ENCODE measurements at regions not wholly inside any gene's neighbourhood (a gene's known extent, or its start where the extent isn't known, plus 50 kb on each side); places are given as distances from the start of the nearest gene placed in this dataset.

DNA sequence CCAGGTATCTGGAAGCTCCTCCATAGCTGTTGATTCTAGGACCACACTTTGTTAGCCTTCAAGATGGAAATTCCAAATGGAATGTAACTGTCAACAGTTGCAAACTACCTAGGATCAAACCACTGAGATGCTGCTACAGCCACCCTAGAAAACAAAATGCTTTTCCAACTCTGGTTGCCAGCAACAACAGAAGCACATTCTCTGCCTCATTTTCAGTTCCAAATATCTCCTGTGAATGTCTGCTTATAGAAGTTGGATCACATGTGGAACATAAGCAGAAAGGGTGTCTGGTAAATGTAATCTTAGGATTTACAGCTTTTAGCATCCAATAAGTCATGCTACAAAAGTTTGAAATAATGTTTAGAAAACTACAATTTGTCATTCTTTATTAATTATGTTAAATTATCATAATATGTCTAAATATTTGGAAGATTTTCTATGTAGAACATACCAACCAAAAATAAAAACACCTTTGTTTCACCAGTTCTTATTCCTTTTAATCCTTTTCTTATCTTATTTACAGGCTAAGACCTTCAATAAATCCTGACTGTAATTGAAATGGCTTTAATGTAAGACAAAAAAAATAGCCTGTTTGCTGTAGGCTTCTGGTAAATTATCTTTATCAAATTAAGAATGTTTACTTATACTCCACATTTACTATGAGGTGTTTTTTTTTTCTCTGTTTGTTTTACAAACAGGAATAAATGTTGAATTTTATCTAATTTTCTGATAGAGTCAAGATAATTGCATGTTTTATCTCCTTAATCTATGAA lies 687.1 kb downstream of the IGSF11 start:
- H3K4me2 ChIP-seq (ENCODE audit: low read length, poor library complexity, severe bottlenecking) = no peak overlapping the region
- no peak overlapping the region for H3K4me3 ChIP-seq (ENCODE audit: insufficient read depth in 1 of 2, low read depth in 1 of 2, low read length in 2 of 2)
- H2BK5ac ChIP-seq (ENCODE audit: low read depth, low read length, poor library complexity, severe bottlenecking) = no peak overlapping the region
- H3K14ac ChIP-seq (ENCODE audit: low read length in 2 of 2) = no peak overlapping the region
- H3K79me1 ChIP-seq (replicated peaks; ENCODE audit: low read length, poor library complexity, severe bottlenecking) = no peaks in the 10 kb centered on the region
- H2BK12ac ChIP-seq (ENCODE audit: low read length in 2 of 2) = no peak overlapping the region
- H3K9me3 ChIP-seq (ENCODE audit: control insufficient read depth, low read length) = peaks cover 18% of the 10 kb centered on the region
- no peak overlapping the region for H2BK15ac ChIP-seq (ENCODE audit: low read depth, poor library complexity, severe bottlenecking)
- H3K27me3 ChIP-seq (ENCODE audit: control insufficient read depth in 1 of 2, insufficient read depth in 1 of 2, low read length in 2 of 2) = no peaks in the 10 kb centered on the region
- no peak overlapping the region for H3K18ac ChIP-seq (ENCODE audit: low read depth in 1 of 2, low read length in 2 of 2)
- no peak overlapping the region for H3K27ac ChIP-seq (ENCODE audit: low read length, poor library complexity, severe bottlenecking)
- no peak overlapping the region for H4K8ac ChIP-seq (ENCODE audit: low read length)
- H3K4me1 ChIP-seq (ENCODE audit: control insufficient read depth, insufficient read depth, low read depth, low read length) = no peaks in the 10 kb centered on the region
- H3K9ac ChIP-seq (ENCODE audit: low read length) = no peak overlapping the region
- H4K91ac ChIP-seq (ENCODE audit: low read length) = no peak overlapping the region
- no peak for DNase-seq
- no peak overlapping the region for H2AFZ ChIP-seq (ENCODE audit: low read depth, low read length)
- H3K36me3 ChIP-seq (ENCODE audit: control insufficient read depth in 1 of 2, insufficient read depth in 2 of 2, low read depth in 1 of 2, low read length in 2 of 2) = no peaks in the 10 kb centered on the region
- H3K23ac ChIP-seq (ENCODE audit: low read length in 2 of 2) = no peak overlapping the region
- H3K4ac ChIP-seq (ENCODE audit: low read depth in 1 of 2, low read length in 2 of 2) = no peak overlapping the region
- no peak overlapping the region for H2AK5ac ChIP-seq (ENCODE audit: low read length, severe bottlenecking)
- H2BK120ac ChIP-seq (ENCODE audit: low read depth, low read length) = no peak overlapping the region

DNA sequence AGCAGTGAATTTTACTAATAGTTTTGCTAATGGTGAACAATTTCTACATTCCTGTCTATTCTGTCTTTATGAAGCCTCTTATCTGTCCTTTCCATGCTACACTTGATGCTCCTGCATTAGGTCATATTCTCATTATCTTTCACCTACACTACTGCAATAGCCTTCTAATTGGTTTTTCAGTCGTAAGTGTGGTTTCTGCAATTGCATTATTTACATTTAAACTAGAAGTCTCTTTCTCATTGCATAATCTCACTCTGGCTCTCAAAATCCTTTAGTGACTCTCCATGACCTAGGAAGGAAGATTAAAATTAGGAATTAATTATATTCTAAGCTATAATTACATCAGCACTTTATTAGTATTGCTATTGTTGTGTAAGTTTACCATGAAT lies 686.5 kb downstream of the IGSF11 start:
- Histone ChIP-seq H3K79me1 (replicated peaks; ENCODE audit: low read length, poor library complexity, severe bottlenecking) (no peaks in the 10 kb centered on the region), H3K36me3 (ENCODE audit: control insufficient read depth in 1 of 2, insufficient read depth in 2 of 2, low read depth in 1 of 2, low read length in 2 of 2) (no peaks in the 10 kb centered on the region), H3K4me3 (ENCODE audit: insufficient read depth in 1 of 2, low read depth in 1 of 2, low read length in 2 of 2) (no peak overlapping the region), H2BK120ac (ENCODE audit: low read depth, low read length) (no peak overlapping the region), H2BK15ac (ENCODE audit: low read depth, poor library complexity, severe bottlenecking) (no peak overlapping the region), H4K91ac (ENCODE audit: low read length) (no peak overlapping the region), H3K4me2 (ENCODE audit: low read length, poor library complexity, severe bottlenecking) (no peak overlapping the region), H3K14ac (ENCODE audit: low read length in 2 of 2) (no peak overlapping the region), H3K4ac (ENCODE audit: low read depth in 1 of 2, low read length in 2 of 2) (no peak overlapping the region), H2BK5ac (ENCODE audit: low read depth, low read length, poor library complexity, severe bottlenecking) (no peak overlapping the region), H2AK5ac (ENCODE audit: low read length, severe bottlenecking) (no peak overlapping the region), H3K9me3 (ENCODE audit: control insufficient read depth, low read length) (peaks cover 22% of the 10 kb centered on the region), H2AFZ (ENCODE audit: low read depth, low read length) (no peak overlapping the region), H3K27ac (ENCODE audit: low read length, poor library complexity, severe bottlenecking) (no peak overlapping the region), H2BK12ac (ENCODE audit: low read length in 2 of 2) (no peak overlapping the region), H4K8ac (ENCODE audit: low read length) (no peak overlapping the region), H3K4me1 (ENCODE audit: control insufficient read depth, insufficient read depth, low read depth, low read length) (no peaks in the 10 kb centered on the region), H3K27me3 (ENCODE audit: control insufficient read depth in 1 of 2, insufficient read depth in 1 of 2, low read length in 2 of 2) (no peaks in the 10 kb centered on the region), H3K9ac (ENCODE audit: low read length) (no peak overlapping the region), H3K18ac (ENCODE audit: low read depth in 1 of 2, low read length in 2 of 2) (no peak overlapping the region), H3K23ac (ENCODE audit: low read length in 2 of 2) (no peak overlapping the region)
- no peak for DNase-seq
- WGBS = 20% methylated on average over 1 of the region's 1 CpG

DNA sequence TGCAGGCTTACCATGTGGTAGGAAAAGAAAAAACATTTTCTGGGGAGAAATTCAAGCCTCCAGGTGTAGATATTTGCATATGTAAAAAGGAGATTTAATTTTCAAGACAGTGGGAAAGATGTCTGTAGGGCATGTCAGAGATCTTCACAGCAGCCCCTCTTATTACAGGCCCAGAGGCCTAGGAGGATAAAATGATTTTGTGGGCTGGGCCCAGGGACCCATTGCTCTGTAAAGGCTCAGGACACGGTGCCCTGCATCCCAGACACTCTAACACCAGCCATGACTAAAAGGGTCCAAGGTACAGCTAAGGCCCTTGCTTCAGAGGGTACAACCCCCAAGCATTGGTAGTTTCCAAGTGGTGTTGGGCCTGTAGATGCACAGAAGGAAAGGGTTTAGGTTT lies 680.1 kb downstream of the IGSF11 start:
- no peak overlapping the region for H2BK12ac ChIP-seq (ENCODE audit: low read length in 2 of 2)
- no peaks in the 10 kb centered on the region for H3K27me3 ChIP-seq (ENCODE audit: control insufficient read depth in 1 of 2, insufficient read depth in 1 of 2, low read length in 2 of 2)
- DNase-seq = no peak
- no peak overlapping the region for H2BK5ac ChIP-seq (ENCODE audit: low read depth, low read length, poor library complexity, severe bottlenecking)
- H2BK15ac ChIP-seq (ENCODE audit: low read depth, poor library complexity, severe bottlenecking) = no peak overlapping the region
- WGBS = 43% methylated on average over 1 of the region's 1 CpG
- H3K4ac ChIP-seq (ENCODE audit: low read depth in 1 of 2, low read length in 2 of 2) = no peak overlapping the region
- no peak overlapping the region for H4K8ac ChIP-seq (ENCODE audit: low read length)
- H3K9me3 ChIP-seq (ENCODE audit: control insufficient read depth, low read length) = peaks cover 61% of the 10 kb centered on the region
- no peaks in the 10 kb centered on the region for H3K36me3 ChIP-seq (ENCODE audit: control insufficient read depth in 1 of 2, insufficient read depth in 2 of 2, low read depth in 1 of 2, low read length in 2 of 2)
- no peak overlapping the region for H3K4me3 ChIP-seq (ENCODE audit: insufficient read depth in 1 of 2, low read depth in 1 of 2, low read length in 2 of 2)
- no peak overlapping the region for H3K27ac ChIP-seq (ENCODE audit: low read length, poor library complexity, severe bottlenecking)
- H3K9ac ChIP-seq (ENCODE audit: low read length) = no peak overlapping the region
- no peak overlapping the region for H3K18ac ChIP-seq (ENCODE audit: low read depth in 1 of 2, low read length in 2 of 2)
- H3K4me1 ChIP-seq (ENCODE audit: control insufficient read depth, insufficient read depth, low read depth, low read length) = no peaks in the 10 kb centered on the region
- H2BK120ac ChIP-seq (ENCODE audit: low read depth, low read length) = no peak overlapping the region
- H2AFZ ChIP-seq (ENCODE audit: low read depth, low read length) = no peak overlapping the region
- no peak overlapping the region for H4K91ac ChIP-seq (ENCODE audit: low read length)
- no peak overlapping the region for H3K14ac ChIP-seq (ENCODE audit: low read length in 2 of 2)
- no peaks in the 10 kb centered on the region for H3K79me1 ChIP-seq (replicated peaks; ENCODE audit: low read length, poor library complexity, severe bottlenecking)
- no peak overlapping the region for H3K4me2 ChIP-seq (ENCODE audit: low read length, poor library complexity, severe bottlenecking)
- no peak overlapping the region for H3K23ac ChIP-seq (ENCODE audit: low read length in 2 of 2)
- H2AK5ac ChIP-seq (ENCODE audit: low read length, severe bottlenecking) = no peak overlapping the region

DNA sequence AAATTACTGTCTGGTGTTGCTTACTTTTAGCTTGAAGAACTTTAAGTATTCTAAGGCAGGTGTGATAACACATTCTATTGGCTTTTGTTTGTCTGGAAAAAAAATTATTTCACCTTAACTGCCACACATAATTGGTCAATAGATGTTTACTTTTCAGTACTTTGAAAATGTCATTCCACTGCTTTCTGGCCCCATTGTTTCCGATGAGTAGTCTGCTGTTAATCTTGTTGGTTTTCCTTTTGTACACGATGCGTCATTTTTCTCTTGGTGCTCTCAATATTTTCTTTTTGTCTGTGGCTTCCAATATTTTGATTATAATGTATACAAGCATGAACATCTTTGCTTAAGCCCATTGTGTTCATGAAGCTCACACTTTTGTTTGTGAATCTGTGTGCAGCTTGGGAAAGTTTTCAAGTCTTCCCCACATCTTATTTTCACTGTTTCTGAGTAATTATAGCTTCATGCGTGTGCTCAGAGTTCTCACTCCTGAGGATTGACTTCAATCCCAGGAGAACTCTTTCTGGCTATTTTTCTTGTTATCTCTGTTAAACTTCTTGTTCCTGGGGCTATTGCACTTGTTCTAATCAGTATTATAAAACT lies 664.7 kb downstream of the IGSF11 start:
- 87% methylated on average over 2 of the region's 4 CpGs for WGBS
- H3K9me3 ChIP-seq (ENCODE audit: control insufficient read depth, low read length) = peaks cover 29% of the 10 kb centered on the region
- DNase-seq = no peak
- H2BK15ac ChIP-seq (ENCODE audit: low read depth, poor library complexity, severe bottlenecking) = no peak overlapping the region
- H3K4me2 ChIP-seq (ENCODE audit: low read length, poor library complexity, severe bottlenecking) = no peak overlapping the region
- no peak overlapping the region for H3K14ac ChIP-seq (ENCODE audit: low read length in 2 of 2)
- no peak overlapping the region for H3K23ac ChIP-seq (ENCODE audit: low read length in 2 of 2)
- H2BK5ac ChIP-seq (ENCODE audit: low read depth, low read length, poor library complexity, severe bottlenecking) = no peak overlapping the region
- no peak overlapping the region for H3K18ac ChIP-seq (ENCODE audit: low read depth in 1 of 2, low read length in 2 of 2)
- no peak overlapping the region for H2AK5ac ChIP-seq (ENCODE audit: low read length, severe bottlenecking)
- H2AFZ ChIP-seq (ENCODE audit: low read depth, low read length) = no peak overlapping the region
- no peak overlapping the region for H4K91ac ChIP-seq (ENCODE audit: low read length)
- H4K8ac ChIP-seq (ENCODE audit: low read length) = no peak overlapping the region
- H3K4me1 ChIP-seq (ENCODE audit: control insufficient read depth, insufficient read depth, low read depth, low read length) = no peaks in the 10 kb centered on the region
- H3K9ac ChIP-seq (ENCODE audit: low read length) = no peak overlapping the region
- H3K36me3 ChIP-seq (ENCODE audit: control insufficient read depth in 1 of 2, insufficient read depth in 2 of 2, low read depth in 1 of 2, low read length in 2 of 2) = no peaks in the 10 kb centered on the region
- H2BK120ac ChIP-seq (ENCODE audit: low read depth, low read length) = no peak overlapping the region
- no peak overlapping the region for H3K4me3 ChIP-seq (ENCODE audit: insufficient read depth in 1 of 2, low read depth in 1 of 2, low read length in 2 of 2)
- no peak overlapping the region for H3K27ac ChIP-seq (ENCODE audit: low read length, poor library complexity, severe bottlenecking)
- H3K79me1 ChIP-seq (replicated peaks; ENCODE audit: low read length, poor library complexity, severe bottlenecking) = no peaks in the 10 kb centered on the region
- no peaks in the 10 kb centered on the region for H3K27me3 ChIP-seq (ENCODE audit: control insufficient read depth in 1 of 2, insufficient read depth in 1 of 2, low read length in 2 of 2)
- no peak overlapping the region for H2BK12ac ChIP-seq (ENCODE audit: low read length in 2 of 2)
- no peak overlapping the region for H3K4ac ChIP-seq (ENCODE audit: low read depth in 1 of 2, low read length in 2 of 2)

All from mesenchymal stem cell (in vitro differentiated cells and primary cell).